ENCODE measurements at regions not wholly inside any gene's neighbourhood (a gene's known extent, or its start where the extent isn't known, plus 50 kb on each side); places are given as distances from the start of the nearest gene placed in this dataset.

DNA sequence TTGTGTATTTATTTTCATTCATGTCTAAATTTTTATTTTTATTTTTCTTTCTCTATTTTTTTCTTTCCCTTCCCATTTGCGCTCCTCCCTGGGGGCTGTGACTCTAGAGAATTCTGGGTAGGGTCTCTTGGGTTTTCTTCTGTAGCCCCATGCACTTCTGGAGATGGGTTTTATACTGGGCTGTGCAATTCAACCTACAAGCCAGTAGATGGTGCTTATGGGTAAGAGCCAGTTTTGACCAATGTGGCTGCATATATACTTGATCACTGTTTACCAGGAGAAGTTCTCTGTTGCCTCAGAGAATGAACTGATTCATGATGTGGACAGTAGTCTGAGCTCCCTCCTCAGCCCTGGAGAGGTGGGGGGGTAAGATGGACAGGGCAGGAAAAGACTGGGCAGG lies 614.6 kb downstream of the PCDH19 start:
- TF ChIP-seq, protein P1, sequence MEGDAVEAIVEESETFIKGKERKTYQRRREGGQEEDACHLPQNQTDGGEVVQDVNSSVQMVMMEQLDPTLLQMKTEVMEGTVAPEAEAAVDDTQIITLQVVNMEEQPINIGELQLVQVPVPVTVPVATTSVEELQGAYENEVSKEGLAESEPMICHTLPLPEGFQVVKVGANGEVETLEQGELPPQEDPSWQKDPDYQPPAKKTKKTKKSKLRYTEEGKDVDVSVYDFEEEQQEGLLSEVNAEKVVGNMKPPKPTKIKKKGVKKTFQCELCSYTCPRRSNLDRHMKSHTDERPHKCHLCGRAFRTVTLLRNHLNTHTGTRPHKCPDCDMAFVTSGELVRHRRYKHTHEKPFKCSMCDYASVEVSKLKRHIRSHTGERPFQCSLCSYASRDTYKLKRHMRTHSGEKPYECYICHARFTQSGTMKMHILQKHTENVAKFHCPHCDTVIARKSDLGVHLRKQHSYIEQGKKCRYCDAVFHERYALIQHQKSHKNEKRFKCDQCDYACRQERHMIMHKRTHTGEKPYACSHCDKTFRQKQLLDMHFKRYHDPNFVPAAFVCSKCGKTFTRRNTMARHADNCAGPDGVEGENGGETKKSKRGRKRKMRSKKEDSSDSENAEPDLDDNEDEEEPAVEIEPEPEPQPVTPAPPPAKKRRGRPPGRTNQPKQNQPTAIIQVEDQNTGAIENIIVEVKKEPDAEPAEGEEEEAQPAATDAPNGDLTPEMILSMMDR (conservative IDR thresholded peaks at IDR 0.05; ENCODE audit: low read depth, low read length) = 0 out of 2 replicates have a peak, but pooled peaks have one; percentile 14
- TF ChIP-seq EZH2 (IDR thresholded peaks at IDR 0.05; ENCODE audit: borderline replicate concordance, low read depth, low read length, poor library complexity, severe bottlenecking) = no peak
- H3K36me3 ChIP-seq (ENCODE audit: insufficient read depth, low read length, poor library complexity, severe bottlenecking) = no peaks in the 10 kb centered on the region
- no peak overlapping the region for H3K27ac ChIP-seq (ENCODE audit: low read depth, low read length, poor library complexity, severe bottlenecking)
- H3K4me3 ChIP-seq (ENCODE audit: low read depth, low read length, poor library complexity, severe bottlenecking) = no peak overlapping the region
- H3K27me3 ChIP-seq (replicated peaks; ENCODE audit: insufficient read depth, low read depth, low read length, poor library complexity) = no peaks in the 10 kb centered on the region
- ChIA-PET POLR2A (ENCODE audit: low non-redundant PET) (no interaction called here), CTCF (no interaction called here)
- peaks cover 14% of the 10 kb centered on the region for H3K9me3 ChIP-seq (ENCODE audit: low read depth, low read length, poor library complexity, severe bottlenecking)
- DNase-seq (ENCODE audit: low spot score) = no peak
- BruUV-seq (replicated peaks) = no TSS peak
- no peaks in the 10 kb centered on the region for H3K4me1 ChIP-seq (ENCODE audit: insufficient read depth, low read length, poor library complexity, severe bottlenecking)
- intact Hi-C loops (cut with micrococcal nuclease; ENCODE audit: unreplicated experiment) = no loop called here

DNA sequence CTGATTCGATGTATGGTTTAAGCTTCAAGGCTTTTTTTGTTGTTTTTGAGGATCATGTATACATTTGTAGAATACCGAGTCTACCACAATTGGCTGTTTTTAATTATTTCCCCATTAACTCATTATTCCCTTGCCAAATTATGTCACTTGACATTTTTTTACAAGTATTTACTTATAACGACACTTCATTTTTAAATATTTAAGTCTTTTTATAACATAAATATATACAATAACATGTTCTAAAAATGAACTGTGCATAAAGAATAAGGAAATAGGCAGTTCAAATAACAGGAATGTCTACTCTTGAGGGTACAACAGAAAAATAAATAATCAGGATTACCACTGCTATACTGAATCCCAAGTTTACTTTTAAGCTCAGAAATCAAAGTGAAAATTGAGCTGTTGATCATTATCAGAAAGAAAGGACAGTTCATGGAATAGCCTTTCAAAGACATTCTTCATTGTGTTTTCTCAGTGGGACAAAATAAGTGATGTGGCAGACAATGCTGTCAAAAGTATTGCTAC lies 627.5 kb downstream of the PCDH19 start:
- no peak for DNase-seq (ENCODE audit: low spot score)
- no TSS peak for BruUV-seq (replicated peaks)
- no peaks in the 10 kb centered on the region for H3K9me3 ChIP-seq (ENCODE audit: low read depth, low read length, poor library complexity, severe bottlenecking)
- H3K27ac ChIP-seq (ENCODE audit: low read depth, low read length, poor library complexity, severe bottlenecking) = no peak overlapping the region
- no peaks in the 10 kb centered on the region for H3K27me3 ChIP-seq (replicated peaks; ENCODE audit: insufficient read depth, low read depth, low read length, poor library complexity)
- intact Hi-C loops (cut with micrococcal nuclease; ENCODE audit: unreplicated experiment) = no loop called here
- POLR2A ChIA-PET (ENCODE audit: low non-redundant PET) = no interaction called here
- H3K36me3 ChIP-seq (ENCODE audit: insufficient read depth, low read length, poor library complexity, severe bottlenecking) = no peaks in the 10 kb centered on the region
- no peak overlapping the region for H3K4me3 ChIP-seq (ENCODE audit: low read depth, low read length, poor library complexity, severe bottlenecking)
- CTCF ChIA-PET = no interaction called here
- TF ChIP-seq, protein P1 (conservative IDR thresholded peaks at IDR 0.05; ENCODE audit: low read depth, low read length) = no peak
- TF ChIP-seq EZH2 (IDR thresholded peaks at IDR 0.05; ENCODE audit: borderline replicate concordance, low read depth, low read length, poor library complexity, severe bottlenecking) = no peak
- no peaks in the 10 kb centered on the region for H3K4me1 ChIP-seq (ENCODE audit: insufficient read depth, low read length, poor library complexity, severe bottlenecking)

DNA sequence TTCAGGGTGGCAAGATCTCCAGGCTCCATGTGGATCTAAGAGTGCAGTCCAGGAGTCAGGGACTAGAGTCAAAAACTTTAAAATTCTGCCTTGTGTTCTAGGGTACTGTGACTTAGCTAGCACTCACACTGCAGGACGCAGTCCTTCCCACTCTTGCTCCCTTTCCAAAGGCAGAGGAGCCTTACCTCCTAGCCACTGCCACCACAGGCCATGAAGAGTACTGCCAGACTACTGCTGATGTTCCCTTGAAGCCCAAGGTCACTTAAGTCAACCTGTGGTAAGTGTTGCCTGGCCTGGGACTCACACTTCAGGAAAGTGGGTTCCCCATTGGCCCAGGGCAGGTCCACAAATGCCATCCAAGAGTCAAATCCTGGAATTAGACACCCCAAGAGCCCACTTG lies 632.2 kb downstream of the PCDH19 start:
- no peaks in the 10 kb centered on the region for H3K9me3 ChIP-seq (ENCODE audit: low read depth, low read length, poor library complexity, severe bottlenecking)
- intact Hi-C loops (cut with micrococcal nuclease; ENCODE audit: unreplicated experiment) = no loop called here
- H3K4me1 ChIP-seq (ENCODE audit: insufficient read depth, low read length, poor library complexity, severe bottlenecking) = no peaks in the 10 kb centered on the region
- TF ChIP-seq, protein P1 (conservative IDR thresholded peaks at IDR 0.05; ENCODE audit: low read depth, low read length) = no peak
- no peak for TF ChIP-seq EZH2 (IDR thresholded peaks at IDR 0.05; ENCODE audit: borderline replicate concordance, low read depth, low read length, poor library complexity, severe bottlenecking)
- ChIA-PET POLR2A (ENCODE audit: low non-redundant PET) (no interaction called here), CTCF (no interaction called here)
- H3K36me3 ChIP-seq (ENCODE audit: insufficient read depth, low read length, poor library complexity, severe bottlenecking) = no peaks in the 10 kb centered on the region
- H3K4me3 ChIP-seq (ENCODE audit: low read depth, low read length, poor library complexity, severe bottlenecking) = no peak overlapping the region
- H3K27me3 ChIP-seq (replicated peaks; ENCODE audit: insufficient read depth, low read depth, low read length, poor library complexity) = no peaks in the 10 kb centered on the region
- no peak for DNase-seq (ENCODE audit: low spot score)
- no TSS peak for BruUV-seq (replicated peaks)
- H3K27ac ChIP-seq (ENCODE audit: low read depth, low read length, poor library complexity, severe bottlenecking) = no peak overlapping the region

Measured in A673 (cell line).